GM19351 (cell line): ENCODE measurements at regions not wholly inside any gene's neighbourhood (a gene's known extent, or its start where the extent isn't known, plus 50 kb on each side); places are given as distances from the start of the nearest gene placed in this dataset.

Source experiments
- ATAC-seq: cut with Tn5 transposase; IDR thresholded peaks from one replicate; pipeline ENCODE4 v1.9.1; 2021; ENCODE audit warnings: mild to moderate bottlenecking, moderate library complexity; ENCODE audit not compliant: unreplicated experiment

GRCh38 chrX:40199704-40200103, 101.9 kb upstream of the BCOR start:
- ATAC-seq, result no peak

GRCh38 chrX:40197071-40197470, 99.3 kb upstream of the BCOR start:
- ATAC-seq, result no peak

- ATAC-seq, result no peak
These were observed 97.6 kb upstream of the BCOR start for GRCh38 chrX:40195368-40195767.

- ATAC-seq, result no peak
These were observed 94.4 kb upstream of the BCOR start for GRCh38 chrX:40192196-40192595.

- no peak for ATAC-seq
These were observed 91.9 kb upstream of the BCOR start for GRCh38 chrX:40189637-40190036.

GRCh38 chrX:40188573-40189417, 91.0 kb upstream of the BCOR start:
- ATAC-seq, result no peak

GRCh38 chrX:40184968-40185367, 87.2 kb upstream of the BCOR start:
- ATAC-seq, result no peak

- no peak for ATAC-seq
These were observed 84.9 kb upstream of the BCOR start for GRCh38 chrX:40182615-40183014.

GRCh38 chrX:40182095-40182494, 84.3 kb upstream of the BCOR start:
- no peak for ATAC-seq

GRCh38 chrX:40179283-40179682, 81.5 kb upstream of the BCOR start:
- no peak for ATAC-seq

- ATAC-seq, result no peak
These were observed 80.4 kb upstream of the BCOR start for GRCh38 chrX:40177942-40178715.

GRCh38 chrX:40177489-40177888, 79.7 kb upstream of the BCOR start:
- no peak for ATAC-seq

GRCh38 chrX:40177117-40177430, 79.3 kb upstream of the BCOR start:
- no peak for ATAC-seq

GRCh38 chrX:40176351-40177116, 78.8 kb upstream of the BCOR start:
- ATAC-seq, result peak; percentile 14

GRCh38 chrX:40175511-40176350, 78.0 kb upstream of the BCOR start:
- peak; percentile 43 for ATAC-seq

GRCh38 chrX:40174854-40175510, 77.2 kb upstream of the BCOR start:
- no peak for ATAC-seq

- ATAC-seq, result no peak
These were observed 76.5 kb upstream of the BCOR start for GRCh38 chrX:40174001-40174853.

GRCh38 chrX:40173143-40174000, 75.6 kb upstream of the BCOR start:
- no peak for ATAC-seq
